ENCODE measurements at regions not wholly inside any gene's neighbourhood (a gene's known extent, or its start where the extent isn't known, plus 50 kb on each side); places are given as distances from the start of the nearest gene placed in this dataset.
"Not testable (repeated sequence)": the region's sequence is repeated elsewhere in the genome, so short reads cannot be mapped to it uniquely, and the experiment has no call there.

GRCh38 chr3:187475613-187476012 is 107.4 kb downstream of the RTP4 start:
- not testable (repeated sequence) for DNase-seq (ENCODE audit: low spot score)

DNA sequence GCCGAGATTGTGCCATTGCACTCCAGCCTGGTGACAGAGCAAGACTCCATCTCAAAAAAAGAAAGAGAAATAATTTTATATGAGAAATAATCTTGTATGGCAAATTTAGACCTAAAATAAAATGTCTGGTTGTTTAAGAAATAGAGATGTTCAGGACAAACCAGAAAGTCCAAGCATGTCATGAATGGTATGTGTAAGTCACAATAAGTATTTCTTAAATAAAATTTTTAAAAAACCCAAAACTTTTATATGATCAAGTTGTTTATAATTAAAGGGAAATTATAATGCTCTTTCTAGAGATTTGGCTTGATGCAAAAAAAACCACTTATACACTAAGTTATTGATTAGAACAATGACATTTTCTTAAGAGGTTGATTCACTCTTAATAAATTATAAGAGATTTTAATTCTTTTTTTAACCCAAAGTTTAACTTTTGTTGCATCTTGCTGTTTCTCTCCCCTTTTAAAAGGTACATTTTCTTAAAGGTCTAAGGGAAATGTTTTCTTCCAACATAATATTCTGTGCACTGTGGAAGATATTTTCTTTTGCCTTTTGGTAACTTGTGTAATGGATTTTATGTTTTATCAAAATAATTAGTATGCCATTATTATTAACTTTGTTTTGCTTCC is 105.7 kb downstream of the RTP4 start:
- no peak for DNase-seq (ENCODE audit: low spot score)

- not testable (repeated sequence) for DNase-seq (ENCODE audit: low spot score)
These were observed 98.1 kb downstream of the RTP4 start for GRCh38 chr3:187466306-187466705.

DNA sequence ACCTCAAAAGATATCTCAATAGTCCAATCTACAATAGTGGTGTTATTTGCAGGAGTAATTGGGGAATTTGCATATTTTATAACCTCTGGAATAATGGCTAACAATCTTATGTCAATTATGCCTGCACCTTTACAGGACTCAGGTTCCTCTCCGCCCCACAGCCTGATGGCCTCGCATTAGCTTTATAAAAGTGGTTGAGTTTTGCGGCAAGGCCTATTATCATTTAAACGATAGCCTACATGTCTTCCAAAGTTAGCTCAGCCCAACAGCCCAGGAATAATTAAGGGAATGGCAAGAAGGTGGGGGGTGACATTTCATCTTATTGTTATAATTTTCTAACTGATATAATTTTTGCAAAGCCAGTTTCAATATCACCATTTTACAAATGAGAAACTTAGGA is 97.3 kb downstream of the RTP4 start:
- DNase-seq (ENCODE audit: low spot score): no peak

GRCh38 chr3:187464682-187465081 is 96.5 kb downstream of the RTP4 start:
- DNase-seq (ENCODE audit: low spot score): no peak

GRCh38 chr3:187458921-187459320 is 90.7 kb downstream of the RTP4 start:
- DNase-seq (ENCODE audit: low spot score): no peak

DNA sequence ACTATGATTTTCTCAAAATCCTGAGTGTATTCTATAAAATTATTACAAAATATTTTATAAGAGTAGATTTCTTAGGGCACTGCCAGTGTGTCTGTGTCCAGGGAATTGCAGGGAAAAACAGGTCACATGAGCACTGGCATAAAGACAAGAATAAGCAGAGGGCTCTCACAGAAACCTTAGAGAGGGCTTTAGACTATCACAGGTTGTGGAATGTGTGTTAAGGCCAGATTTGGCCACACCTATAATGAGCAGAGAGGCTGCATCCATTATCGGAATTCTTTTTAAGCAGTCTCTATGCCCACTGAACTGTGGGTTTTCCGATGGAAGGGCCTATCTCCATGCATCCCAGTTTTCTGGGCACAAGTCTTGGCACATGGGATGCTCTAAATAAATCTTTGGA is 90.2 kb downstream of the RTP4 start:
- no peak for DNase-seq (ENCODE audit: low spot score)

- no peak for DNase-seq (ENCODE audit: low spot score)
These were observed 88.1 kb downstream of the RTP4 start for GRCh38 chr3:187456250-187456649.

DNA sequence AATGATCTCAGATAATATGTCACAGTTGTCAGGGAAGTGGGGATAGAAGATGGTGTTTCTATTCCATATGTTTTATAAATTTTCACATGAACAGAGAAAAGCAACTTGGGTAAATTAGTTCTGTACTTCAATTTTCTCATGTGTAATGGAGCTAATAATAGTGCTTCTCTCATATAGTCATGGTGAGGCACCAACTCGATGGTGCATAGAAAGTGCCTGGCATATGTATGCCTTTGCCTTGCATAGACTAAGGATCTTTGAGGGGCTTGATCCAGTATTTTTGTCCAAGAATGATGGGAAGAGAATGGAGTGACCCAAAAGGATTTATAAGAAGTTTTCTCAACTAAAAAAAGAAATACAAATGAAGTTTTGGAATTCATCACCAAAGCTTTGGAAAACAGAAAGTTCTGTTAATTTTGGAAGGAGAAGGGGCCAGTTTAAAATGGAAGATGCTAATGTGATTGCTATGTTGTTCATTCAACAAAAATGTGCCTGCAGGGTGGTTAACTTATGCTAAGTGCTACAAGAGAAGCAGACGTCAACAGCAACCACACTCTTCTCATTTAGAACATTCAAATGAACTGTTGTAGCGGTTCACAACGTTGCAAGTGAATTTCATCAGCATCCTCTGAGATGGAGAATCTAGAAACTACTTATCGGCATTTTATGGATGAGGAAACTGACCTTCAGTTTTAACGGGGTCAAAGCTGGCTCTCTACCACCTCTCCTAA is 86.1 kb downstream of the RTP4 start:
- DNase-seq (ENCODE audit: low spot score): no peak

DNA sequence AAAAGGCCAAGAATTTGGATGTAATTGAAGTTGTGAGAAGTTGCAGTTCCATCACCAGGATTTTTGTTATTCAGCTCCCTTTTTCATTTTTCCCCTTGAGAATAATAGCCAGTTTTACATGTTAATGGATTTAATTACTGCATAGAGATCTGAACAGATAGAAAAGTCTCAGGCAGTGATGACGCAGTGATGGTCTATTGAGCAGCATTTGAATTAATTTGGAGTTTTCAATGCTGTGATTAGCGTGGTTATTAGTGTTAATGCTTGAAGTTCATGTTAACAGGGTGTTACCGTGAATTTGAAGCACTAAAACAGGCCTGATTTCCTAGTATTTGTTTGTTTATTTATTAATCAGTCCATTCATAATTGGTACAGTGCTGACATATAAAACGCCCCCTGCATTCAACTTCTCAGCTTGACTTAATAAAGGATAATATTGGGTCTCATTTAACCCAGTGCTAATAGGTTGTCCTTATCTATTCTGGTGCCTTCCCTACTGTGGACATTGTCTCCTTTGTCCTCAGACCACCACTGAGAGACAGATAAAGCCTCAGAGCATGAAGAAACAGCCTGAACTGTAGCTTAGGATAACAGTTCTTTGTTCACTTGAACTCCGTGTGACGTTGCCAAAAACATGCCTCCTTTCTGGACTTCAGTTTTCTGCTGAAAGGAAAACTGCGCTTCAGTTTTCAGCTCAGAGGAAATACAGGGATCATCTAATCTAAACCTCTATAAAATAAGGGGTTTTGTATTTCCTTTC is 82.4 kb downstream of the RTP4 start:
- DNase-seq (ENCODE audit: low spot score): no peak

DNA sequence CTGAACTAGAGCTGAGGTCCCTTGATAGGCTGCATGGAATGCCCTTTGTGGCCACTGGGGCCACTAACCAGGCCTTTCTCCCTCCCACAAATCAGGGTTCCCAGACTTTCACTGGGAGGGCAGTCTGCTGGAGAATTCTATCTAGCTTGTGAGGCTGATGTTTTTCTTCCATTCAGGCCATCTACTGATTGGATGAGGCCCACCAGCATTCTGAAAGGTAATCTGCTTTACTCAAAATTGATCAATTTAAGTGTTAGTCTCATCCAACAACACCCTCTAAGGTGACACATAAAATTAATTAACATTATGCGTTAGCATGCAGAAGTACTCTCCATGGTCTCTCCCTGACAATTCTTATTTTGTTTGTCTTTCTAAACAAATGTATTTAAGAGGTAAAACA is 80.5 kb downstream of the RTP4 start:
- no peak for DNase-seq (ENCODE audit: low spot score)

DNA sequence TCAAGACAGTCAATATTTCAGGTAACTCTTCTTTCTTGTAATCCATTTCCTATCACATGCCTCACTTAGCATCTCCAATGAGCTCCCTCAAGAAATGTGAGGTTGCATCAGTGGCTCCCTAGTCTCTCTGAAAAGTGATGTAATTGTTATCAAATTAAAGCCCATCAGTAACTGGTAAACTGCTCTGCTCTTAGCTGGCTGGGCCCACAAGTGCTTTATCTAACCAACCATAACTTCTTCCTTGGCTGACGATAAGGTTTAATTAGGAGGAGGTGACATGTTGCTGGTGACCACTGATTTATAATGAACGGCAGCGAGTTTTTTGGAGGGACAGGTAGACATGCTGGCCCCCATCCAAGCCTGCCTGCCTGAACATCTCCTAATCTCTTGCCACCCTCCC is 79.6 kb downstream of the RTP4 start:
- no peak for DNase-seq (ENCODE audit: low spot score)

DNA sequence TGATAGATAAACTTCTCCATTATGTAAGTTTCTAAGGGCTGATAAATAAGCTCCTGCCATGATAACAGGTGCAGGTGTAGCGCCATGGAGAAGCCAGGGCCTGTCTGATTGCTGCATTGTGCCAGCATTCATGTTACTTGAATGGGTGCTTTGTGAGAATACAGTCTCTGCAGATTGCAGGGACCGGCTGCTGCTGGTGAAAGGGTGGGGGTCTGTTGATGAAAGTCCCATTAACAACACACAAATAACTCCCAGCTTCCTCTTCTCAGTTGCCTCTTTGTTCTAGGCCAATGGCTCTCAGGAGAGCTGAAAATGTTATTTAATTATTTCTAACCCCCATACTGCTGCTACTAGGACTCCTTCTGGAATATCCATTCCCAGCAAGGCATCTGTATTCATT is 77.2 kb downstream of the RTP4 start:
- DNase-seq (ENCODE audit: low spot score): no peak

DNA sequence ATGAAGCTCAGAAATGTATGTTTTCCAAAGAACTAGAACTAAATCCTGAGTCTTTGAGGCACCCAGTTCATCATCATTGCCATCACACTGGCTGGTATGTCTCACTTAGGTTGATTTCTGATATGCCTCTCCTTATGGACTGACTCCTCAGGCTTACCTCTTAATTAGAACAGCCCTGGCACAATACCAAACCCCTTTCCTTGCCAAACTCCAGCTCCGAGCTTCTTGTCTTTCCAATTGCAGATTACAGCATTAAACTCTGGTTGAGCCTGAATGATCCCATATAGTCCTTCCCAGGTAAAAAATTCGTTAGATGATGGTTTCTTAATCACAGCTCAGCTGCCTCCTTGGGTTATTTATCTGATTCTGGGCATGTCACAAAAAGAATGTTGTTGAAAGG is 66.3 kb downstream of the RTP4 start:
- DNase-seq (ENCODE audit: low spot score): no peak

GRCh38 chr3:187430576-187430975 is 62.4 kb downstream of the RTP4 start:
- DNase-seq (ENCODE audit: low spot score): no peak

Data from germinal center (tissue), 1 donor.